ENCODE measurements at regions not wholly inside any gene's neighbourhood (a gene's known extent, or its start where the extent isn't known, plus 50 kb on each side); places are given as distances from the start of the nearest gene placed in this dataset.

DNA sequence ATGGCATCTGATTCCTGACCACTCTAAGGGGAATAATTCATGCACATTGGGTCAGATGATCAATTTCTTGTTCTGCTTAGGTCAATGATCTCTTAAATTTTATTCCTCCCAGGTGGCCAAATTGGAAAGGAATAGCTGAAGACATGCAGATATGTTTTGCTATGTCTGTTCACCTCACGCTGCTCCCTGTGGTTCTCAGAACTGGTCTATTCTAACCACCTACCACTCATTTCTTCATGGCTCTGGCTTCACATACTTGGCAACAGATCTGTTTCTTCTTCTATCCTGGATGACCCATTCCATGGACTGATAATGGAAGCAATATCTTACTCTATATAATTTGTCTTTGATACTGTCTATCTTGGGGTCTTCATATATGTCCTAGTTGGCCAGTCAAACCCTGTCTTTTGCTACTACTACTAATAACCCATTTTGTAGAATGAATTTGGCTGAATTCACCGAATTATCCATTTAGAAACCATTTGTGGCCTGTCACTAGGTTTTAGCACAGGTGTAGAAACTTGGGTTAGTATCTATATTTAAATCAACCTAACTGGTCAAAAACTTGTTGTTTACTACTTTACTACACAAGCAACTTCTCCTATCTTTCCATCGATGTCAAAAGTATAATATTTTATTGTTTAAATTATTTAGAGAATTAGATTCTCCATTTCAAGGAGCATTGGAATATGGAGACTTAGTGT, 650.9 kb downstream of the TLE4 start:
- no peak for DNase-seq (ENCODE audit: low read depth in 3 of 3, low spot score in 2 of 3)

DNA sequence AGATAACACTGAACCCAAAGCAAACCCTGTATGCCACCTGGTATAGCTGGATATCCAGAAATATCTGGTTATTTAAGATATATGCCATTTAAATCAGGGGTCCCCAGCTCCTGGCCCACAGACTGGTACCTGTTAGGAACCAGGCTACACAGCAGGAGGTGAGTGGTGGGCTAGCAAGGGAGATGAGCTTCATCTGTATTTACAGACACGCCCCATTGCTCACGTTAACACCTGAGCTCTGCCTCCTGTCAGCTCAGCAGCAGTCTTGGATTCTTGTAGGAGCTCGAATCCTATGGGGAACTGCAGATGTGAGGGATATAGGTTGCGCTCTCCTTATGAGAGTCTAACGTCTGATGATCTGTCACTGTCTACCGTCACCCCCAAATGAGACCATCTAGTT, 646.6 kb downstream of the TLE4 start:
- peak in 1 of 3 donors; percentile 8 for DNase-seq (ENCODE audit: low read depth in 3 of 3, low spot score in 2 of 3)

DNA sequence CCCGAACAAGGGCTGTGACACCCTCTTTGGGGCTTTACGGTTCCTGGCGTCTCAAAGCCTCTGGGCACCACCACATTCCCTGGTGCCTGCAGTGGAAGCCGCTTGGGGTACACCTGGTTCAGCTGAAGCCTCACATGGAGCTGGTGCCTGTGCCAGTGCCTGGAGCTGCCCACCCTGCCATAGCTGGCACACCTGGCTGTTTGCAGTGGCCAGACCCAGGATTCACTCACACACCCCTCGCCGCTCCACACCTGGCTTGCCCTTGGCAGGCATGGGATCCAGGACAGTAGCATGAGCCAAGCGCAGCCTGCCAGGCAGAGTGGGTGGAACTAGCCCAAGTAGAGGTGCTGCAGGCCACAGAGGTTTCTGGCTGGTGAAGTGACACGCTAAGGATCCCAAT, 641.8 kb downstream of the TLE4 start:
- DNase-seq (ENCODE audit: low read depth in 3 of 3, low spot score in 2 of 3): no peak

DNA sequence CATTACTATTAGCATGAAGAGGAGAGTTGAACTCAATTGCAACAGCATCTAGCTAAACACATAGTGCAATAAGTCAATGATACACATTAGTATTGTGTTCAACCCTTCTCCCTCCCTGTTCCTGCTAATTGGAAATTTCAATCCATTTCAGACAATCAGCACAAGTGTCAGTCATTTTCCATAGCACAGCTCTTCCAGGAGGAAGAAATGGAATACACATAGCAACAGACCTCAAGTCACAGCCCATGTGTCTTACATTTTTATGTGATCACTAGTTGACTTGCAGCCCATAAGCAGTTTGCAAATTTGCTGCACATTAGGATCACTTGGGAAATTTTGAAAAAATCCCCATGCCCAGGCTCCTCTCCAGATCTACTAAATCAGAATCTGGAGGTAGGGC, 636.9 kb downstream of the TLE4 start:
- DNase-seq (ENCODE audit: low read depth in 3 of 3, low spot score in 2 of 3): no peak

DNA sequence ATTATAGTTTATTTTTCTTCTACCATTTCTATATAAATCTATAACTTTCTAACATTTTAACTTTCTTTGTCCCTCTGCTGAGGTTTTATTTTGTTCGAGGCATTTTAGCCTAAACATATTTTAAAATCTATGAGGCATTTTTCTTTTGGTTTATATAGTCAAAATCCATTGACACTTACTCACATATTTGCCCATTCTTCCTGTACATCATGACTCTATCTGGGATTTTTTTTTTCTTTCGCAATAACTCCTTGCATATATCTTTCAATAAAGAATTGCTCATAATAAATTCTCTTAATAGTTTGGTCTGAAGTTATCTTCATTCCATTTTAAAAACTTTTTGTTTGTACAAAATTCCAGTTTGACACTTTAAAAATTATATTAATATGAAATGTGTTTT, 632.3 kb downstream of the TLE4 start:
- DNase-seq (ENCODE audit: low read depth in 3 of 3, low spot score in 2 of 3): no peak

DNA sequence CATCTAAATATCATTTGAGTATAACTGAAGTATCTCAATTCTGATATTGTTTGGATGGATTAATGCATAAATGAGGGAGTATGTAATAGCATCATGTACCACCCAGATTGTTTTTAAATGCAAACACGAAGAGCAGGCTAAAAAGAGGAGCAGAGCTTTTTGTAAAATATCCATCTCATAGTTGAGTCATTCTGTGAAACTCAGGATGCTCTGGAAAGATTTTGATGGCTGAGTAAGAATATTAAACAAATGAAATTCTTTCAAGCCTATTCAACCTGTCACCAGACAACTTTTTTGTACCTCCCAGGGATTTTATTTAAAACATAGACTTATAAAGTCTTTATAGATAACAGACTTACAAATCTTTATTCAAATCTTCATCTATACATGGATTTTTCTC, 625.9 kb downstream of the TLE4 start:
- DNase-seq (ENCODE audit: low read depth in 3 of 3, low spot score in 2 of 3): no peak

DNA sequence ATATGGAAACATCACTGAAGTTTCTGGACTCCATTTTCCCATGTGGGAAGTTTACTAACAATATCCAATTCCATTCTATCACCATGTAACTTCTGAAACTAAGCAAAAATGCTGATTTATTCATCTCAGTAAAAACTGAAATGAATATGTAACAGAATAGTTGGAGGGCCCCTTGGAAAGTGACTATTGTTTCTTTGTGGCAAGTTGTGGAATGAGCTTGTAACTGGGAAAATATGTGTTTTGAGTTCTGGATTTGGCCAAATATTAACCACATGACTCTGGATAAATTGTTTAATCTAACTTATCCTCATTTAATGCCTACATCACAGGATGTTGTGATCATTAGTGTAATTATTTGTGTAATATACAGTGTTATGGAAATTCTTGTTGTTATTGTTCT, 619.3 kb downstream of the TLE4 start:
- DNase-seq (ENCODE audit: low read depth in 3 of 3, low spot score in 2 of 3): no peak

DNA sequence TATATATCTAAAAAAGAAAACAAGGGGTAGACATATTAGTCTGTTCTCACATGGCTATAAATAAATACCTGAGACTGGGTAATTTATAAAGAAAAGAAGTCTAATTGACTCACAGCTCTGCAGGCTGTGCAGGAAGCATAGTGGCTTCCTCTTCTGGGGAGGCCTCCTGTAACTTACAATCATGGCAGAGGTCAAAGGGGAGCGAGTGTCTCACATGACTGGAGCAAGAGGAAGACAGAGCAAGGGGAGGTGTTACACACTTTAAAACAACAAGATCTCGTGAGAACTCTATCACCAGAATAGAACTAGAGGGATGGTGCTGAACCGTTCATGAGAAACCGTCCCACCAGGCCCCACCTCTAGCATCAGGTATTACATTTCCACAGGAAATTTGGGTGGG, 616.8 kb downstream of the TLE4 start:
- no peak for DNase-seq (ENCODE audit: low read depth in 3 of 3, low spot score in 2 of 3)

DNA sequence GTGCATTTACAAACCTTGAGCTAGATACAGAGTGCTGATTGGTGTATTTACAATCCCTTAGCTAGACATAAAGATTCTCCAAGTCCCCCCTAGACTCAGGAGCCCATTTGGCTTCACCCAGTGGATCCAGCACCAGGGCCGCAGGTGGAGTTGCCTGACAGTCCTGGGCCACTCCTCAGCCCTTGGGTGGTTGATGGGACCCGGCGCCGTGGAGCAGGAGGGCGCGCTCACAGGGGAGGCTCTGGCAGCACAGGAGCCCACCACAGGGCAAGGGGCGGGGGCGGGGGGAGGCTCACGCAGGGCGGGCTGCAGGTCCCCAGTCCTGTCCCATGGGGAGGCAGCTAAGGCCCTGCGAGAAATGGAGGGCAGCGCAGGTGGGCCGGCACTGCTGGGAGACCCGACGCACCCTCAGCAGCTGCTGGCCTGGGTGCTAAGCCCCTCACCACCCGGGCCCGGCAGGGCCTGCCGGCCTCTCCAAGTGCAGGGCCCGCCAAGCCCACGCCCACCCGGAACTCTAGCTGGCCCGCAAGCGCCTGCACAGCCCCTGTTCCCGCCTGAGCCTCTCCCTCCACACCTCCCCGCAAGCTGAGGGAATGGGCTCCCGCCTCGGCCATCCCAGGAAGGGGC, 613.5 kb downstream of the TLE4 start:
- no peak for DNase-seq (ENCODE audit: low read depth in 3 of 3, low spot score in 2 of 3)

DNA sequence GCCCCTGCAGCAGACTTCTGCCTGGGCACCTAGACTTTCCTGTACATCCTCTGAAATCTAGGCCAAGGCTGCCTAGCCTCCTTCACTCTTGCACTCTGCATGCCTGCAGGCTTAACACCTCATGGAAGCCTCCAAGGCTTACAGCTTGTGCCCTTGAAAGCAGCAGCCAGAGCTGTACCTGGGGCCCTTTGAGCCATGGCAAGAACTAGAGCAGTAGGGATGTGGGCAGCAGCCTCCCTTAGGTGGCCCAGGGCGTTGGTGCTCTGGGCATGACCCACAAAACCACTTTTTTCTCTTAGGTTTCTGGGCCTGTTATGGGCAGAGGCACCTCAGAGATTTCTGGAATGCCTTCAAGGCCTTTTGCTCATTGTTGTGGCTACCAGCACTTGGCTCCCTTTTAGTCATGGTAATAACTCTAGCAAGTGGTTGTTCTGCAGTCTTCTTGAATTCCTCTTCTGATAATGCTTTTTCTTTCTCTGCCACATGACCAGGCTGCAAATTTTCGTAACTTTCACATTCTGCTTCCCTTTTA, 606.2 kb downstream of the TLE4 start:
- no peak for DNase-seq (ENCODE audit: low read depth in 3 of 3, low spot score in 2 of 3)

DNA sequence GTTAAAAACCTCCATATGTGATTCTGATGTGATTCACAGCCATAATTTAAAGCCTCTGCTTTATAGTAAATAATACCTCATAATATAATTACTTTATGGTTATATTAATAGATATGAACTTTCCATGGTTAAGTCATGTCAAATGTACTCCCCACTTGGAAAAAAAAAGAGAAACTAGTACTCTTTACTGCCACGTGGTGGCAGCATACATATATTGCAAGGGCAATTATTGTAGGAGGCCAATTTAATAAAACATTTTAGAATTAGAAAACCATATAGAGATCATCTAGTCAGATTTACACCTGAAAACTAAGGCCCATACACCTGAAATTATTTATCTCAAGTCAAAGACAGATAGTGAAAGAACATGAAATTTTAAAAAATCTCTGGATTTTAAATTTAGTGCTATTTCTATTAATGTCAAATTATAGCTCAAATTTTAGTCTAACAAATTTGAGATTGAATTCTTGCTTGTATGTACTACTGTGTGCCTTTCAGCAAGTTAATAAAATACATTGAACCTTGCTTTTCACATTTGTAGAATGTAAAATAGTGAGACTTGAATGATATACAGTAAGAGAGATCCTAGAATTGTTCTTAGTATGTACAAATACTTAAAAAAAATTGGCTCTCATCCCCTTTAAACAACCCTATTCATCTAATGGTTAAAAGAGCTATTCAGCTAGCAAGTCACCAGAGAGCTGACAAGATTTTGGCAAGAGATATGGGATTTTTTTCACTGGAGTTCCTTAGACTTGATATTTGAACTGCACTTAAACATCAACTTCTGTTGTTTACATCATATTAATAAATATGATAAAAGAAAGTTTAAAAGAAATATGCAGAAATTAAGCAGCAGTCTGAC, 603.8 kb downstream of the TLE4 start:
- DNase-seq (ENCODE audit: low read depth in 3 of 3, low spot score in 2 of 3): no peak

DNA sequence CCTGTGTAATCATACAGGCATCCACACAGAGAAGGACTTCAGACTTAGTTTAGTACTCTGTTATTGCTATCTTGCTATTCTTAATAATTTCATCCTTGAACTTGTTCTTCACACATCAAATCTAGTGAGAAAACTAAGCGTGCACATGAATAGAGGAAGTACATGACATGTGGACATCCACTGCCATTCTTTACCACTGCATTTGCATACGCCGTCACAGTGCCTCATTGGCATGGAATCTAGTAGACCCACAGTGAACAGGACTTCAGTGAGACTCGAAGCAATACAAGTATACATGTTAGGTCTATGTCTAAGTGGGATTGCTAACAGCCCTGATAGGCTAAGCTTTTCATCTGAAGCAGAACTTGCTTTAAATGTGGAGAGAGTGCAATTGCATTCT, 592.1 kb downstream of the TLE4 start:
- DNase-seq (ENCODE audit: low read depth in 3 of 3, low spot score in 2 of 3): no peak

DNA sequence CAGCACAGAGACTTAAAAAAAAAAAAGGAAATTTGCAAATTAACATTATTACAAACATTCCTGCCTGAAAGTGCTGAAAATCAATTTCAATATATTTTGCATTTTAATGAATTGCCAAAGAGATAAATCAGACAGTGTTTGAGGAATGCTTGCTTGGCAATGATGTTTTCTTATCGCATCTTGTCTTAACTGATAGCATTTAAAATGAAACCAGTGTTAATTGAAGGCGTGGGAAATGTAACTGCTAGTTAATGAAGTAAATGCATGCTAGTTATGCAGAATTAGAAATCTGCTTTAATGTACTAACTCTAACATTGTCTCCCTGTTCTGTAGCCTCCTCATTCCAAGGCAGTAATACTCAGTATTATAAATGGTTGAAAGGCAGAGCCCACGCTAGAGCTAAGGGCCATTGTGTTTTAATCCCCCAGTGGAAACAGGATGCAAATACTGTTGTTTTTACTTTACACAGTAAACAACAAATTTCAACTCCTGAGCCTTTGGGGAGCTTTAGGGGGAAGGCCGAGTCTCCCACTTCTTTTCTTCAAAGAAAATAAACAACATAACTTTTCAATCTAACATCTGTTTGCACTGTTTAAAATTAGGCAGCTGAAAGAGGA, 586.9 kb downstream of the TLE4 start:
- no peak for DNase-seq (ENCODE audit: low read depth in 3 of 3, low spot score in 2 of 3)

DNA sequence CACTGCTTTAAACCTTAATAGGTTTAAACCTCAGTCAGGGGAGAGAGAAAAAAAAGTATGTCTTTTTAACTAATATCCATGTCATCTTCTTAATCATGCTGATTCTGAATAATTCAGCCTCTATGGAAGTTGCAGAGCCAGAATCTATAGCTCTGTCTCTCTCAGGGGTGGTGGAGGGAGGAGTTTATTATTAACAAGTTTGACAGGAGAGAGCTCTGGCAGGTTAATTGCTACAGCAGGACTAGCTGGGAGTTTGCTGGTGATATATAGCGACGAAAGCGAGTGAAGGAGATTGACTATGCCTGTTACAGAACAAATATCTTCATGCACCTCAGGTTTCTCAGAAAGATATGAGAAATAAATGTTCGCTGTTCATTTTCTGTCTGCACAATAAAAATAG, 586.4 kb downstream of the TLE4 start:
- peak in 1 of 3 donors; percentile 62 for DNase-seq (ENCODE audit: low read depth in 3 of 3, low spot score in 2 of 3)

DNA sequence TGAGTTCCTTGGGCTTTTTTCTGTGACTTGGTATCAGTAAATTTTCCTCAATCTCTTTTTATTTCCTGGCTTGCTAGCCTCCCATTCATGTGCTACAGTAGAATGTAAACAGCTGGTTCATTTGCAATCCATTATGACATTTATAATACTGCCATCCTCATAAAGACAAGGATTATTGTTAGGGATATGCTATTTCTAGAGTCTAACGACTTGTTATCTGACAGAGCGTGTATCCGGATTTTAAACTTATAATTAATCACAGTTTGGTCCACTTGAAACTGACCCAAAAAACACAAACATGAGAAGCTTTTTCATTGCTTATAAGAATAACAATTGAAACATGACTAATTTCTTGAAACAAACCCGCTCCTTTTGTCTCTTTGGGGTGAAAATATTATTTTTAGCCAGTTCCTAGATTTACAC, 585.8 kb downstream of the TLE4 start:
- peak in 2 of 3 donors; percentile 81 to 82 for DNase-seq (ENCODE audit: low read depth in 3 of 3, low spot score in 2 of 3)

DNA sequence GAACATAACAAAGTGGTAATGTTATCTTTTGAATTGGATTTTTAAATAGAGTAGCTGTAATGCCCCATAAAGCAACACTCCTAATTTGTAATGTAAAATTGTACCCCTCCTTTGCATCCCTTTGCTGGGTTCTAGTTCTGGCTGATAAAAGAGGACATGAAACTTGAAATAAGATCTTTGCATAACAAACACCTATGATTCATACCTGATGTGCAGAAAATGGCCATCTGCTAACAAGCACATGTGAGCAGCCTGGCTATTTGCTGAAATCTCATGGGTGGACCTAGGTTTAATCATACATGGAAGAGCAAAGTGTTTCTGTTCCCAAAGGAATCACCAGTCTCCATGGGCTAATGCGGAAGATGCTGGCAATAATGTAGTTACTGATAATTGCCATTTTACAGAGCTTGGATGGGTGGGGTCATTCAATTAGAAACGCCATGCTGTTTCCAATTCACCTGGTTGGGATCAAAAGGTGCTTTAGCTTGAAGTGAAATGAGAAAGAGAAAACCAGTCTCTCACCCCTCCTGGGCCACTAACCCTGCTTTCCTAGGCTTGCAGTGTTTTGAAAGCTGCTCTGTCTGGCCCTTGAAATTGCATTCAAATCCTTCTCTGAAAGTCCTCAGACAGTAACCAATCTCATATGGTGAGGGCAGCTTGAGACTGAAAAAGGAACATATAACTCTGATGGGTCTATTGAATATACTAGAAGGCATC, 585.1 kb downstream of the TLE4 start:
- DNase-seq (ENCODE audit: low read depth in 3 of 3, low spot score in 2 of 3): no peak

DNA sequence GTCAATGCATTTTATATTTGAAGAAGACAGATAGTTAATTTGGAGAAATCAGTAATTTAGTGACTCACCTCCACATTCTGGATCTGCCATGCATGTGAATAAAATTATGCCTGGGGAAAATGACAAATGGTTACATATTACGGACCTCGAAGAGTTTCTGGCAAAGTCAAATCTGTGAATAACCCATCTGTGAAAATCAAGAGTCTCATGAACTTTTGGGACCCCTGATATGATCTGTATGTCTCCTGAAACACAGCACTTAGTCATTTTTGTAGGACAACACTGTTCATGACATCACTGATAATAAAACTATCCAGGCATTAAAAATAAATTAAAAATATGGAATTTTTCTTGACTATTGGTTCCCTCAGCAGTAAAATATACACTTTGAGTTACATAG, 584.5 kb downstream of the TLE4 start:
- no peak for DNase-seq (ENCODE audit: low read depth in 3 of 3, low spot score in 2 of 3)

DNA sequence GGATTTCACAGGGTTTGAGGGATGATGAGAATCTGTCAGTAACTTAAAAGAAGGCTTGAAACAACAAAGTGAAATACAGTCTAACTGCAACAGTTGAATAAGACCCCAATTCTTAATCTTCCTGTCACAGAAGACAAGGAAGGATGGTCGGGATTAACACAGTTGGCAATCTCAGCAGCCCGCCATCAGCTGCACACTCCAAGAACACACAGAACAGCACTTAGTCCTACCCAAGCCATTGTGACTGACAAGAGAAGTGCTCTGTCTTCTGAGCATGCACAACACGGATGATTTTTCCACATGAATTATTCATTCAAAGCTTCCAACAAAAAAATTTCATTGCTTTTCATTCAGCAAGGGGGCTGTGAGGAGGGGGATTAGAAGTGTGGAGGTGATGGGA, 576.1 kb downstream of the TLE4 start:
- DNase-seq (ENCODE audit: low read depth in 3 of 3, low spot score in 2 of 3): no peak

DNA sequence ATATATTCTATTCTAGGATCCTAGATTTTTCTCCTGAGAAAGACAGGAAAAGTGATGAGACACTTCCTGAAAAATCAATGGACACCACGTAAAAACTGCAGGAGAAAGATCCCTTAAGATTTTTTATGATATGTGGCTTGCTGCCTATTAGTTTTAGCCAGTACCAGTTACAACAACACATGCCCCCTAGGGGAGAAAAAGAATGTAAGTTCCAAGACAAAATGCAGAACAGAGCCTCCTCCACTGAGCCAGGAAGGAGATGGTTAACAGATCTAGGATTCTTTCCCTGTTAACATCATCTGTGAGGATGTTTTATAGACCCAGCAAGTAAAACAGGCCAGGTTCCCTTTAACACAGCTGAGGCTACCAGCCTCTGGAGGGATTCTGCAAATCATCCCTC, 574.7 kb downstream of the TLE4 start:
- DNase-seq (ENCODE audit: low read depth in 3 of 3, low spot score in 2 of 3): no peak

DNA sequence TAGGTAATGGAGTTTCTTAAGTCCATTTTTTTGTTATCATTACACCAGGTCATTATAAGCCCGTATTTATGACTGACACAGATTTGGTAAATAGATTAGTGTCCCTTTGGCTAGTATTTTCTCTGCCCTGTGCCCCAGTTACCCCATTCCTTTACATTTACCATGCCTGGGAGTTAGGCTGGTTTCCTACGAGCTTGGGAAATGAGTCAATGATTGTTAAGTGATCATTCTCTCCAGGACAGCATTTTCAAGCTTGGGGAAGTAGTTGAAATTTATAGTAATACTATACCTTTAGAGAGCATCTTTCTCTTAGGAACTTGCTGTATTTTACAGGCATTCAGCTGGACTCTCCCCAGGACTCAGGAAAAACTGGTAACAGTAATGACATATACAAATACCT, 573.1 kb downstream of the TLE4 start:
- DNase-seq (ENCODE audit: low read depth in 3 of 3, low spot score in 2 of 3): no peak
